ENCODE measurements at regions not wholly inside any gene's neighbourhood (a gene's known extent, or its start where the extent isn't known, plus 50 kb on each side); places are given as distances from the start of the nearest gene placed in this dataset.

GRCh38 chr2:139917690-139918384 lies 1137.6 kb upstream of the NXPH2 start:
- TF ChIP-seq CTCF (IDR thresholded peaks at IDR 0.05) = no peak
- TF ChIP-seq POLR2A (IDR thresholded peaks at IDR 0.05) = no peak
